ENCODE measurements at regions not wholly inside any gene's neighbourhood (a gene's known extent, or its start where the extent isn't known, plus 50 kb on each side); places are given as distances from the start of the nearest gene placed in this dataset.

- TF ChIP-seq CTCF (IDR thresholded peaks at IDR 0.05) (no peak), POLR2AphosphoS5 (IDR thresholded peaks at IDR 0.05) (no peak), POLR2A (IDR thresholded peaks at IDR 0.05) (no peak)
- no peak for DNase-seq (ENCODE audit: low spot score)
- H3K27me3 ChIP-seq (replicated peaks; ENCODE audit: insufficient read depth): no peaks in the 10 kb centered on the region
- H3K9me3 ChIP-seq: no peaks in the 10 kb centered on the region
- 79% methylated on average over 6 of the region's 6 CpGs for WGBS
- no peak overlapping the region for H3K4me3 ChIP-seq
- H3K4me1 ChIP-seq (replicated peaks): no peaks in the 10 kb centered on the region
- no peaks in the 10 kb centered on the region for H3K36me3 ChIP-seq
- intact Hi-C loops (cut with DNase I): no loop called here
- H3K27ac ChIP-seq: no peak overlapping the region
Observed at GRCh38 chr14:35978561-35978960, 152.4 kb downstream of the BRMS1L start.

DNA sequence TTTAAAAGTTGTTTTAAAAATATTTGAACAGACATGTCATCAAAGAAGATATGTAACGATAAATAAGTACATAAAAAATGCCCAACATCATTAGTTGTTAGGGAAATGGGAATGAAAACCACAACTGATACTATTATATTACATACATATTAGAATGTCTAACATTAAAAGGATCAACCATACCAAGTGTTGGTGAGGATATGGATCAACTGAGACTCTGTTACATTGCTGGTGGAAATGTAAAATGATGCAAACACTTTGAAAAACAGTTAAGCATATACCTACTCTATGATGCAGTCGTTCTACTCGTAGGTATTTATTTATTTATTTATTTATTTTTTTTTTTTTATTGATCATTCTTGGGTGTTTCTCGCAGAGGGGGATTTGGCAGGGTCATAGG lies 149.7 kb downstream of the BRMS1L start:
- DNase-seq (ENCODE audit: low spot score): no peak
- TF ChIP-seq CTCF (IDR thresholded peaks at IDR 0.05): no peak
- TF ChIP-seq POLR2AphosphoS5 (IDR thresholded peaks at IDR 0.05): no peak
- no peak for TF ChIP-seq POLR2A (IDR thresholded peaks at IDR 0.05)
- WGBS: 91% methylated on average over 4 of the region's 4 CpGs

DNA sequence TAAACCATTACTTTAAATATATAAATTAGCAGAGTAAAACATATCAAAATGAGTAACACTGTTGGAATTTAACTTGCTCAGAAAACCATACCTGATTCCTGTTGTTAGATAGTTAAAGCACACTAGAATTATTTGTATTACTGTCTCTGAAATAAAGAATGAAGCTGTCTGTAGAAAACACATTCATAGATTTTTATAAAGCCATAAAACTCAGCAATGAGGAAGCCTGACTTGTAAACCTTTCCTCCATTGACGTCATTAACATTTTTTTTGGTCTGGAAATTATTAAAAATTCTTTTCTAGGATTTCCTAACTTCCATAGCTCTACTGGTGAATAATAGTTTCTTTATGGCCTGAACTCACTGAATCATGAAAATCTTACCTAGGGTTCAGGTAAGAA lies 147.6 kb downstream of the BRMS1L start:
- Histone ChIP-seq H3K4me1 (replicated peaks) (no peaks in the 10 kb centered on the region), H3K27ac (no peak overlapping the region), H3K36me3 (no peaks in the 10 kb centered on the region), H3K9me3 (no peaks in the 10 kb centered on the region), H3K4me3 (no peak overlapping the region), H3K27me3 (replicated peaks; ENCODE audit: insufficient read depth) (no peaks in the 10 kb centered on the region)
- intact Hi-C loops (cut with DNase I): no loop called here
- no peak for DNase-seq (ENCODE audit: low spot score)
- WGBS: 23% methylated on average over 1 of the region's 1 CpG
- no peak for TF ChIP-seq POLR2A (IDR thresholded peaks at IDR 0.05)
- TF ChIP-seq CTCF (IDR thresholded peaks at IDR 0.05): no peak
- no peak for TF ChIP-seq POLR2AphosphoS5 (IDR thresholded peaks at IDR 0.05)

More for the DNA sequence above, 149.7 kb downstream of the BRMS1L start:
- Histone ChIP-seq H3K27ac (no peak overlapping the region), H3K36me3 (no peaks in the 10 kb centered on the region), H3K27me3 (replicated peaks; ENCODE audit: insufficient read depth) (no peaks in the 10 kb centered on the region), H3K9me3 (no peaks in the 10 kb centered on the region), H3K4me3 (no peak overlapping the region), H3K4me1 (replicated peaks) (no peaks in the 10 kb centered on the region)
- intact Hi-C loops (cut with DNase I): no loop called here

- WGBS: 91% methylated on average over 1 of the region's 1 CpG
- intact Hi-C loops (cut with DNase I): no loop called here
- DNase-seq (ENCODE audit: low spot score): no peak
- H3K9me3 ChIP-seq: no peaks in the 10 kb centered on the region
- TF ChIP-seq CTCF (IDR thresholded peaks at IDR 0.05) (no peak), POLR2AphosphoS5 (IDR thresholded peaks at IDR 0.05) (no peak), POLR2A (IDR thresholded peaks at IDR 0.05) (no peak)
- no peak overlapping the region for H3K27ac ChIP-seq
- H3K27me3 ChIP-seq (replicated peaks; ENCODE audit: insufficient read depth): no peaks in the 10 kb centered on the region
- H3K4me3 ChIP-seq: no peak overlapping the region
- H3K36me3 ChIP-seq: no peaks in the 10 kb centered on the region
- no peaks in the 10 kb centered on the region for H3K4me1 ChIP-seq (replicated peaks)
Observed at GRCh38 chr14:35971965-35972630, 146.0 kb downstream of the BRMS1L start.

DNA sequence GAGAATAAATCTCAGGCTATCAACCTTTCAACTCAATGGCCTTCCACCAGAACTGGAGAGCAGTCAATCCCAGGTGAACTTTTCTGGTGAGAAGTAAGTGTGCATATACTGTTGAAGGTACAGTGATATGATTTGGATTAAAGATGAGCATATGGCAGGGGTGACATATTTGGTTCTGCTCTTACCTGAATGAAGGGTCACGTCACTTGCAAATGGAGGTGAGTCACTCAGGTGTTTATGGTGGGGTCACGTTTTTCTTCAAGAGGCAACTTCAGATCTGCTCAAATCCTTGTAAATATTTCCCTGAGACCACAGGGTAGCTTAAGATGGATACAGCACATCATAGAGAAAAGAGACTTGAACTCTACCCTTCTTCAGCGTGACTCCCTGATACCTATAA lies 143.2 kb downstream of the BRMS1L start:
- no peaks in the 10 kb centered on the region for H3K4me1 ChIP-seq (replicated peaks)
- intact Hi-C loops (cut with DNase I): no loop called here
- DNase-seq (ENCODE audit: low spot score): no peak
- TF ChIP-seq POLR2A (IDR thresholded peaks at IDR 0.05): no peak
- no peak for TF ChIP-seq POLR2AphosphoS5 (IDR thresholded peaks at IDR 0.05)
- TF ChIP-seq CTCF (IDR thresholded peaks at IDR 0.05): no peak
- no peak overlapping the region for H3K4me3 ChIP-seq
- WGBS: 67% methylated on average over 3 of the region's 3 CpGs
- H3K9me3 ChIP-seq: no peaks in the 10 kb centered on the region
- no peaks in the 10 kb centered on the region for H3K27me3 ChIP-seq (replicated peaks; ENCODE audit: insufficient read depth)
- no peaks in the 10 kb centered on the region for H3K36me3 ChIP-seq
- H3K27ac ChIP-seq: no peak overlapping the region

Measured in prostate gland (tissue), 2 donors.